MCF 10A (cell line): ENCODE measurements at regions not wholly inside any gene's neighbourhood (a gene's known extent, or its start where the extent isn't known, plus 50 kb on each side); places are given as distances from the start of the nearest gene placed in this dataset.

ENCODE experiments used
- BruUV-seq: library from RNA; stranded (reverse); fragments of 400-500 nt; replicated peaks from 2 replicates; lab custom pipeline; 2021; lab: Mats Ljungman, UMichigan
- CTCF ChIA-PET: fragments of 300-600 bp; sonication (Branson Sonifier 250); formaldehyde crosslinking; extraction: SDS; loops from one replicate; lab custom pipeline; 2021; ENCODE audit warnings: antibody characterized with exemption, inconsistent platforms; lab: Yijun Ruan, JAX
- POLR2A ChIA-PET: fragments of 300-600, 350-650 bp; sonication (Branson Sonifier 250); formaldehyde crosslinking; extraction: SDS; loops from one replicate; lab custom pipeline; 2020; ENCODE audit warnings: antibody characterized with exemption, inconsistent platforms; lab: Yijun Ruan, JAX
- DNase-seq: peaks from one replicate; pipeline ENCODE4 v3.0.0-alpha.2; 2018; ENCODE audit not compliant: unreplicated experiment
- H3K27ac Mint-ChIP-seq: one replicate; pipeline ENCODE4 v1.8.0; 2022; ENCODE audit warnings: mild to moderate bottlenecking, low read depth, mixed read lengths; ENCODE audit not compliant: unreplicated experiment
- H3K27me3 Mint-ChIP-seq: one replicate; pipeline ENCODE4 v1.8.0; 2022; ENCODE audit warnings: mixed read lengths; ENCODE audit not compliant: insufficient read depth, unreplicated experiment
- H3K36me3 Mint-ChIP-seq: one replicate; pipeline ENCODE4 v1.8.0; 2022; ENCODE audit warnings: mild to moderate bottlenecking, moderate library complexity, mixed read lengths; ENCODE audit not compliant: insufficient read depth, unreplicated experiment
- H3K4me1 Mint-ChIP-seq: one replicate; pipeline ENCODE4 v1.8.0; 2022; ENCODE audit warnings: mixed read lengths; ENCODE audit not compliant: insufficient read depth, unreplicated experiment
- H3K4me3 Mint-ChIP-seq: one replicate; pipeline ENCODE4 v1.8.0; 2022; ENCODE audit warnings: mild to moderate bottlenecking, moderate library complexity, mixed read lengths; ENCODE audit not compliant: unreplicated experiment
- H3K9me3 Mint-ChIP-seq: one replicate; pipeline ENCODE4 v1.8.0; 2022; ENCODE audit warnings: mixed read lengths; ENCODE audit not compliant: unreplicated experiment
- CTCF ChIP-seq: fragments of 200-600 bp; IDR thresholded peaks from one replicate; pipeline ENCODE4 v1.8.0; 2022; ENCODE audit warnings: antibody characterized with exemption, mild to moderate bottlenecking; ENCODE audit not compliant: unreplicated experiment
- intact Hi-C: fragments of 100-400 bp; cut with micrococcal nuclease; formaldehyde crosslinking; loops from 2 replicates; pipeline ENCODE4 v1.14.1; 2022

- no peaks in the 10 kb centered on the region for H3K36me3 Mint-ChIP-seq
- DNase-seq, result peak; percentile 68
- ChIA-PET CTCF (interaction anchor here (0.5 to 2.1 kb wide), 5 partner anchors 11 to 538 kb away, joined by 3 to 4 read pairs (median 3); no protein-coding TSS in a partner anchor), POLR2A (interaction anchor here (0.7 kb wide), 1 partner anchor 730 kb away, joined by 4 read pairs; no protein-coding TSS in a partner anchor)
- H3K9me3 Mint-ChIP-seq, result no peaks in the 10 kb centered on the region
- intact Hi-C loops, result no loop called here
- peaks cover 10% of the 10 kb centered on the region for H3K27me3 Mint-ChIP-seq
- no peak overlapping the region for H3K27ac Mint-ChIP-seq
- no peak for TF ChIP-seq CTCF
- BruUV-seq, result no TSS peak
- H3K4me1 Mint-ChIP-seq, result peaks cover 12% of the 10 kb centered on the region
- H3K4me3 Mint-ChIP-seq, result no peak overlapping the region
These were observed 58.1 kb upstream of the SLC30A5 start for GRCh38 chr5:69035665-69036064.

- H3K27ac Mint-ChIP-seq, result no peak overlapping the region
- no peak for TF ChIP-seq CTCF
- intact Hi-C loops, result no loop called here
- H3K9me3 Mint-ChIP-seq, result no peaks in the 10 kb centered on the region
- H3K4me1 Mint-ChIP-seq, result peaks cover 5% of the 10 kb centered on the region
- no peaks in the 10 kb centered on the region for H3K27me3 Mint-ChIP-seq
- BruUV-seq, result no TSS peak
- H3K36me3 Mint-ChIP-seq, result no peaks in the 10 kb centered on the region
- no peak overlapping the region for H3K4me3 Mint-ChIP-seq
- ChIA-PET POLR2A (no interaction called here), CTCF (interaction anchor here (0.8 to 1.5 kb wide), 2 partner anchors 15 to 29 kb away, joined by 3 to 5 read pairs; no protein-coding TSS in a partner anchor)
- DNase-seq, result no peak
These were observed 55.3 kb upstream of the SLC30A5 start for GRCh38 chr5:69038539-69038938.

GRCh38 chr5:69039829-69040228 lies 54.0 kb upstream of the SLC30A5 start:
- no peaks in the 10 kb centered on the region for H3K36me3 Mint-ChIP-seq
- DNase-seq, result no peak
- ChIA-PET POLR2A (no interaction called here), CTCF (no interaction called here)
- H3K9me3 Mint-ChIP-seq, result no peaks in the 10 kb centered on the region
- TF ChIP-seq CTCF, result no peak
- H3K4me1 Mint-ChIP-seq, result no peaks in the 10 kb centered on the region
- BruUV-seq, result no TSS peak
- intact Hi-C loops, result loop anchor here (10.0 kb wide), 1 partner anchor 295 kb away; the partner anchor contains the start of gene CCDC125
- H3K27ac Mint-ChIP-seq, result no peak overlapping the region
- no peaks in the 10 kb centered on the region for H3K27me3 Mint-ChIP-seq
- no peak overlapping the region for H3K4me3 Mint-ChIP-seq

- H3K4me3 Mint-ChIP-seq, result no peak overlapping the region
These were observed 51.3 kb upstream of the SLC30A5 start for GRCh38 chr5:69042500-69042899.

More at GRCh38 chr5:69042500-69042899, 51.3 kb upstream of the SLC30A5 start:
- Mint-ChIP-seq H3K27me3 (no peaks in the 10 kb centered on the region), H3K9me3 (no peaks in the 10 kb centered on the region), H3K4me1 (peaks cover 5% of the 10 kb centered on the region), H3K27ac (no peak overlapping the region), H3K36me3 (no peaks in the 10 kb centered on the region)
- no peak for TF ChIP-seq CTCF
- no TSS peak for BruUV-seq
- CTCF ChIA-PET, result interaction anchor here (0.6 to 4.0 kb wide), 13 partner anchors 10 to 477 kb away, joined by 3 to 13 read pairs (median 4); partner anchors contain the start of genes CENPH and SLC30A5
- intact Hi-C loops, result loop anchor here (10.0 kb wide), 1 partner anchor 292 kb away; the partner anchor contains the start of gene CCDC125
- DNase-seq, result no peak
- POLR2A ChIA-PET, result interaction anchor here (1.0 to 1.3 kb wide), 3 partner anchors 12 to 147 kb away, joined by 3 to 5 read pairs (median 3); partner anchors contain the start of genes CENPH and SLC30A5
